OCI-LY3 (cell line): ENCODE measurements at regions not wholly inside any gene's neighbourhood (a gene's known extent, or its start where the extent isn't known, plus 50 kb on each side); places are given as distances from the start of the nearest gene placed in this dataset.

Experiments
- CTCF ChIP-seq: fragments of 200-600, 300-600 bp; sonication (generic); IDR thresholded peaks from 2 replicates; pipeline ENCODE4 v1.5.1; 2014; ENCODE audit warnings: antibody characterized with exemption, low read length, low read depth
- EZH2phosphoT487 ChIP-seq: fragments of 200-600 bp; shearing (Covaris generic); IDR thresholded peaks from 2 replicates; pipeline ENCODE4 v1.6.1; 2018; ENCODE audit warnings: antibody characterized with exemption, mixed run types, low read depth

GRCh38 chr1:37265156-37265555, 209.2 kb upstream of the ZC3H12A start:
- no peak for TF ChIP-seq CTCF
- no peak for TF ChIP-seq EZH2phosphoT487
